IPS DF 4.7 (cell line): ENCODE measurements at regions not wholly inside any gene's neighbourhood (a gene's known extent, or its start where the extent isn't known, plus 50 kb on each side); places are given as distances from the start of the nearest gene placed in this dataset.
"Not testable (repeated sequence)": the region's sequence is repeated elsewhere in the genome, so short reads cannot be mapped to it uniquely, and the experiment has no call there.

Experiments
- DNase-seq: peaks from one replicate; pipeline ENCODE4 v3.0.0-alpha.2; 2013; ENCODE audit warnings: low spot score; ENCODE audit errors: extremely low read depth

DNA sequence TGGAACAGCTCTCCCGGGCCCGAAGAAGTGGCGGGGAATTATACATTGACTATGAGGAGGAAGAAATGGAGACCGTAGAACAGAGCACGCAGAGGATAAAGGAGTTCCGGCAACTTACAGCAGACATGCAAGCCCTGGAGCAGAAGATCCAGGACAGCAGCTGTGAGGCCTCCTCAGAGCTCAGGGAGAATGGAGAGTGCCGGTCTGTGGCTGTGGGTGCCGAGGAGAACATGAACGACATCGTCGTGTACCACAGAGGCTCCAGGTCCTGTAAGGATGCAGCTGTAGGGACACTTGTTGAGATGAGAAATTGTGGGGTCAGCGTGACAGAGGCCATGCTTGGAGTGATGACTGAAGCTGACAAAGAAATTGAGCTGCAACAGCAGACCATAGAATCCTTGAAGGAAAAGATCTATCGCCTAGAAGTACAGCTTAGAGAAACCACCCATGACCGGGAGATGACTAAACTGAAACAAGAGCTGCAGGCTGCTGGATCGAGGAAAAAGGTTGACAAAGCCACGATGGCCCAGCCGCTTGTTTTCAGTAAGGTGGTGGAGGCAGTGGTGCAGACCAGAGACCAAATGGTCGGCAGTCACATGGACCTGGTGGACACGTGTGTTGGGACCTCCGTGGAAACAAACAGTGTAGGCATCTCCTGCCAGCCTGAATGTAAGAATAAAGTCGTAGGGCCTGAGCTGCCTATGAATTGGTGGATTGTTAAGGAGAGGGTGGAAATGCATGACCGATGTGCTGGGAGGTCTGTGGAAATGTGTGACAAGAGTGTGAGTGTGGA is 129.5 kb upstream of the DMRT1 start:
- no peak for DNase-seq

DNA sequence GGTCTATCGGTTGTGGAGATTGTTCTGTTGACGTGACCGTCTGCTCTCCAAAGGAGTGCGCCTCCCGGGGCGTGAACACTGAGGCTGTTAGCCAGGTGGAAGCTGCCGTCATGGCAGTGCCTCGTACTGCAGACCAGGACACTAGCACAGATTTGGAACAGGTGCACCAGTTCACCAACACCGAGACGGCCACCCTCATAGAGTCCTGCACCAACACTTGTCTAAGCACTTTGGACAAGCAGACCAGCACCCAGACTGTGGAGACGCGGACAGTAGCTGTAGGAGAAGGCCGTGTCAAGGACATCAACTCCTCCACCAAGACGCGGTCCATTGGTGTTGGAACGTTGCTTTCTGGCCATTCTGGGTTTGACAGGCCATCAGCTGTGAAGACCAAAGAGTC is 128.9 kb upstream of the DMRT1 start:
- no peak for DNase-seq

DNA sequence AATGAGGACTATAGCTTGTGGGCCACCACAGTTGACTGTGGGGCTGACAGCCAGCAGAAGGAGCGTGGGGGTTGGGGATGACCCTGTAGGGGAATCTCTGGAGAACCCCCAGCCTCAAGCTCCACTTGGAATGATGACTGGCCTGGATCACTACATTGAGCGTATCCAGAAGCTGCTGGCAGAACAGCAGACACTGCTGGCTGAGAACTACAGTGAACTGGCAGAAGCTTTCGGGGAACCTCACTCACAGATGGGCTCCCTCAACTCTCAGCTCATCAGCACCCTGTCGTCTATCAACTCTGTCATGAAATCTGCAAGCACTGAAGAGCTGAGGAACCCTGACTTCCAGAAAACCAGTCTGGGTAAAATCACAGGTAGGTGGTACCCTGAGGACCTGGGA is 128.4 kb upstream of the DMRT1 start:
- no peak for DNase-seq

DNA sequence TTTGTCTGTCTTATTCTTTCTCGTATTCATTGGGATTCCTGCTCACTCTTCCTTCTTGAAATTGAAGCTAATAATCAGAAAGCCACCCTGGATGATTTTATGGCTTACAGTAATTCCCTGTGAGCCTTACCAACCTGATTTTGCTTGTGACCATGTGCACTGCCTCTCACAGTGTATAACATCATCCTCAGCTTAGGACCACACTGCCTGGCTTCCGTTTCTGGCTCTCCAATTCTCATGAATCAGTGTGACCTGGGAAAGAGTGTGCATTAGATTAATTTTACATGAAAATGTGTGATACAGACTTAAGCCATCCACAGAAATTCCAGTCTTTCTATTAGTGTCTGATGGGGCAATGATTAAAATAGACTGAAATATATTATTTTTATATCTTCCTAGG is 126.8 kb upstream of the DMRT1 start:
- no peak for DNase-seq

DNA sequence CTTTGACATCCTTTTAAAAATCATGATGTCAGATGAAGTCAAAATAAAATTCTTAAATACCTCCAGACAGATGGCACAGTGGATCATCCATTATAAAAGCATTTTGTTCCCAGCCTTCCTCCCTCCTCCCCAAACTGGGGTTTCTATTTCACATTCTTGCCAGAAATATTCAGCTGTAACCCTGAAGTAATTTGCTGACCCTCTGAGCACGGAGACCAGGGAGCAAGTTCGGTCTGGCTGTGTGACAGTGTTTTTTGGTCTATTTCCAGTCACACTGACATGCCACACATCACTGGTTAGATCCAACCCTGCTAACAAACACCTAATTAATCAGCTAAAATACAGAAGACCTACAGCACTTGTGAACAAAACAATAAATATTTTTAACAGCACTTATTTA is 126.2 kb upstream of the DMRT1 start:
- DNase-seq, result no peak

DNA sequence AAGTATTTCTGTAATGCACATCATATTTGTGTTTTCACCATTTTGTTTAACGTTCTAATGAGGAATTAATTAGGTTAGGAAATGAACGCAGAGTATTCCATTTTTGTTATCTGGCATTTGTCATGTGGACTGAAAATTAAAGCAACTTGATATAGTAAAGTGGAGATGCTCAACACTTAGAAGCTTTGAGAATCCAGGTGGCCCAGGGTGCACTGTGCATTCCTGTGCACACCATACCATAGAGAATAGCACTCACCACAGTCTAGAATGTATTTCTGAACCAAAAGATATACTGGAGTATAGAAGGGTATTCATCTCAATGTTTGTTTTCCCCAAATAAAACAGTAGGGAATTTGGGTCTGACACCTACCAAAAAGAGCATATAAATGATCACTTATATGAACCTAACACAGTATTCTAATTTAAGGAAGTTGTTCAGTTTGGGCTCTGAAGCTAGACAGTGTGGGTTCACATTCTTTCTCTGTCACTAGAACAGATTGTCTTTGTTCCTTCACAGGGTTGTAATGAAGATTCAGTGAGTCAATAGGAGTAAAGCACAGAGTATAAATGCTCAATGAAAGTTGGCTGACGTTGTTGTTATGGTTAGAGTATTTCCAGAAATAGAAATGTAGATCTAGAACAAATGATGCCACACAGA is 125.6 kb upstream of the DMRT1 start:
- no peak for DNase-seq

DNA sequence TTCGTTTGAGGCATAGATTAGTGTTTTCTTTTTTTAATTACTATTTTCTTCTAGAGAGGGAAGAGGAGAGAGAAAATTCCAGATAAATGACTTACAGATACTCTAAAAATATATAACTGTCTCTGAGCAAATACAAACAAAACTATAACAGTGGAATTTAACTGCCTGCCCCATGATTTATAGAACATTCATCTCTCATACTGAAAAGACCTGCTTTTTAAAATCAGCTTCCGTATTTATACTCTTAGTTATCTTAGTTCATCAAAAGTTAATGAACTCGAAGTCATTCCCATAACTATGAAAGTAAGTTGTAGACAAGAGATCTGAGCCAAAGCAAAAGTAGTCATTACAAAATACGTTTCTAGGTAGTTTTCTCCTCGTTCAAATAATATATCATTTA is 123.8 kb upstream of the DMRT1 start:
- no peak for DNase-seq

DNA sequence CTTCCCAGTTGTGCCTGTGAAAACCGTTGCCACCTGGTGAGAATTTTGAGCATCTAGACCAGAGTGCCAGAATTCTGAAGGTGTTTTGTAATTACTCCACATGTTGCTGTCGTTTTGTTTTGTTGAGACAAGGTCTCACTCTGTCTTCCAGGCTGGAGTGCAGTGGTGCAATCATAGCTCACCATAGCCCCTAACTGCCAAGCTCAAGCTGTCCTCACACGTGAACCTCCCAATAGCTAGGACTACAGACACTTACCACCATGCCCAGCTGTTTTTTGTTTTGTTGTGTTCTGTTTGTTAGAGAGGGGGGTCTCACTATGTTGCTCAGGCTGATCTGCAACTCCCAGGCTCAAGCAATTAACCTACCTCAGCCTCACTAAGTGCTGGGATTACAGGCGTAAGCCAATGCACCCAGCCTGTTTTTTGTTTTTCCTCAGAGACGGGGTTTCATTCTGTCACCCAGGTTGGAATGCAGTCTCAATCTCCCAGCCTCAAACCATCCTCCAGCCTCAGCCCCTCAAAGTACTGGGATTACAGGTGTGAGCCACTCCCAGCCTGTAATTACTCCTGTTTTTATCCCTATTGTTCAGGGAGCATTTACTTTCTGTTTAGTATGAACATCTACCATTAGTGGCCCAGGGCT is 121.1 kb upstream of the DMRT1 start:
- no peak for DNase-seq

DNA sequence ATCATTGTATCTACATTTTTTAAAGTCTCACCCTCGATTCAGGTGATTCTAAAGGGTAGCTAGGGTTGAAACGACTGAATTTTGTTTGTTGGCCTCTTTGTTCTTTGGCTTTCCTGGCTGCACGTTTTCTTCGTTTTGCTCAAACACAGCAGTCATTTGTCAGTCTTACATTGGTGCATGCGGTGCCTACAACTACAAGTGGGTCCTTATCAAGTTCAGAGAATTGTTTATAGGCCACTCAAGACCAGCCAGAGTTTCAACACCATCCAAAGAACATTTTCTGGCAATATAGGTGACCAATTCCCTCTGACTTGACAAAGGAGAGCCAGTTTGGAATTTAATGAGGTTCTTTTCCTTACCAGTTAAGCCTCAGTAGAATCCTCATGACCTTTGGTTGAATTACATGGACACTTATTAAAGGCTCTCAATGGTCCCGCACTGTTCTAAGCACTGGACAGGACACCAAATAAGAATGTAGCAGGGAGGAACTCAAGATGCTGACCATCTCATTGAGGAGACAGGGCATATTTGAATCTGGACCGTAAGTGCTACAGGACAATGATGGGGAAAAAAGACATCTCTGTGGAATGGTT is 119.0 kb upstream of the DMRT1 start:
- no peak for DNase-seq

DNA sequence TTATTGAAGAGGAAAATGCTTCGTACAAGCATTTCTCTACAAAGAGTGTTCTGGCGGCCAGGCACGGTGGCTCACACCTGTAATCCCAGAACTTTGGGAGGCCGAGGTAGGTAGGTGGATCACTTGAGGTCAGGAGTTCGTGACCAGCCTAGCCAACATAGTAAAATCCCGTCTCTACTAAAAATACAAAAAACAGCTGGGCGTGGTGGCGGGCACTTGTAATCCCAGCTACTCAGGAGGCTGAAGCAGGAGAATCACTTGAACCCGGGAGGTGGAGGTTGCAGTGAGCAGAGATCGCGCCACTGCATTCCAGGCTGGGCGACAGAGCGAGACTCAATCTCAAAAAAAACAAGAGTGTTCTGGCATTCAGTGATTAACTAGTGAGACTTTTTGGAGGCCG is 117.0 kb upstream of the DMRT1 start:
- DNase-seq, result not testable (repeated sequence)

DNA sequence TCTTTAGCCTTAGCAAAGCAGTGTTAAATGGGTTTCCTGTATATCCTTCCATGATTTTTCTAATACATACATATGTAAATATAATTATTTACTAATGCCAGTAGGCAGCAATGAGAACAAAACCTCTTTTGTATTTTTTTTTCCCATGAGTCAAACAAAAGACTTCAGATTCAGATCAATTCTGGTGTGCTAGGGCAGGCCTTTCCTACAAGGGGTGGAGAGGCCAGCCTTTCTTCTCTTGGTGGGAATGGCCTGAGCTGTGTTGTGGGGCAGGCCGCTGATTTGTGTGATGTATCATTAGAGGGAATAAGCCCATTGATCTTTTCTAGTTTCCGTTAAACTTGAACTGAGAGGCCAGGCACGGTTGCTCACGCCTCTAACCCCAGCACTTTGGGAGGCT is 115.5 kb upstream of the DMRT1 start:
- DNase-seq, result no peak

DNA sequence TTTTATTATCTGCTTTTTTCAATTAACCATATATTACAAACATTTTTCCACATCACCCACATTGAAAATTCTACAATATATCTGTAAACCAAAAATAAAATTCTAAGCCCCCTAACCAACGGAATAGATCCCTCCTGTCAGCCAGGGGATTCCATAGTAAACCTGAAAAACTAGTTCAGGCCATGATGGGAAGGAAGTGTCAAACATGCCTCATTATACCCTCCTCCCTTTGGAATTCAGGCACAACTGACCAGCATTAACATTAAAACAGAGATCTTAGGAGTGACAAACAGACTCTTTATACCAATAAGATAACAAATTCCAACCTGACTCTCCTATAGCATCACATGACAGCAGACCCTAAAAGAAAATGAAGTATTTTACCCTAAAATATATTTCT is 113.7 kb upstream of the DMRT1 start:
- peak; percentile 46 for DNase-seq

DNA sequence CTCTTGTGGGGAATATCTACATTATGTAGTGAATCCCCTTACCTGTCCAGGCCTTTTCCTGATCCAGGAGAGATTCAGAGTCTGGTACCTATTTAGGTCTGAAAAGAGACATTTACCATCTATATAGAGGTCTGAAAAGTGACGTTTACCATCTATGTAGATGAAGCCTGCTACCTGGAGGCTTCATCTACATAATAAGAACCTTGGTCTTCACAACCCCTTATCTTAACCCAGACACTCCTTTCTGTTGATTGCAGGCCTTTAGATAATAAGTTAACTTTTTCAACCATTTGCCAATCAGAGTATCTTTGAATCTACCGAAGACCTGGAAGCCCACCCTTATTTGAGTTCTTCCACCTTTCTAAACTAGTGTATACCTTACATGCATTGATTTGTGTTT is 113.0 kb upstream of the DMRT1 start:
- no peak for DNase-seq

DNA sequence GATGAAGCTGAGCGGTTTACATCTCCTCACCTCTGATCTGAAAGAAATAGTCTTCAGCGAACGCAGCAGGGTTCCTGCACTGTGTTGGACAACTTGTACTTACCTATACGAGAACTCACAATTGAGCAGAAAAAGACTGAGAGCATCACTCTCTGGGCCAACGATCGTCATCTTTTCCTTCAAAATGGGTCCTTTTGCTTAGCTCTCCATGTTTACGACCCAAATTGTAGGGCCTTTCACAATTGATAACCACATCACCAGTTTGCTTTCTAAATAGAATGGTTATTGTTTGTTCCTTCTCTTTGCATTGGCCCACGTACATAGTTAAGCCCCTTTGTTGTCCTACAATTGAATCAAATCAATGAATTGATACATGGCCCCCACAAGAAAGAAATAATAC is 110.0 kb upstream of the DMRT1 start:
- DNase-seq, result no peak

DNA sequence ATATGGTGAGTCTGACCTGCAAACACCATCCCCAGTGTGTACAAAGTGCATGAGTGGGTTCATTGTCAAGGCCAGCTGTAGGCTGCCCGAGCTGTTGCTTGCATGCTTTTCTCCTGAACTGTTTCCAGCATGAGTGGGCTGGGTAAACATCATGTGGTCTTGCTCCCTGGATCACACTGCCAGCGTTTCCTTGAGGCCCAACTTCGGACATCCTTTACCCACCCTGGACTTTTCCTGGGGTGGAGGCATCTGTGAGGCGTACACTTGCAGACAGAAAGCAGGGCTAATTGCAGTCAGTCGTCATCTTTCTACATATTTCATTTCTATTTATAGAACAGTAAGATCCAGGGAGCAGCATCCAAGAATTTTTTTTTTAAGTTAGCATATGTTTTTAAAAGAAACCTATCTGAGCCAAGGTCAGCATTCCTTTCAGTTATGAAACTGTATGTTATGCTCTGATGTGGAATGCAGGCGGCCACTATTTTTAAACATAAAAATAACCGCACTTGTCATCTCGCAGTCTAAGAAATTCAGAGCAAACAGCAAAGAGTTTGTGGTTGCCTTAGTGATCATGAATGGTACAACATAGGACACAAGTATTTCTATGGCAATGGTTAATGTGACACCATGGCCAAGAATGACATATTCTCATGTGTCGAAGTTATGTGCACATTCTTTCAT is 106.5 kb upstream of the DMRT1 start:
- no peak for DNase-seq

DNA sequence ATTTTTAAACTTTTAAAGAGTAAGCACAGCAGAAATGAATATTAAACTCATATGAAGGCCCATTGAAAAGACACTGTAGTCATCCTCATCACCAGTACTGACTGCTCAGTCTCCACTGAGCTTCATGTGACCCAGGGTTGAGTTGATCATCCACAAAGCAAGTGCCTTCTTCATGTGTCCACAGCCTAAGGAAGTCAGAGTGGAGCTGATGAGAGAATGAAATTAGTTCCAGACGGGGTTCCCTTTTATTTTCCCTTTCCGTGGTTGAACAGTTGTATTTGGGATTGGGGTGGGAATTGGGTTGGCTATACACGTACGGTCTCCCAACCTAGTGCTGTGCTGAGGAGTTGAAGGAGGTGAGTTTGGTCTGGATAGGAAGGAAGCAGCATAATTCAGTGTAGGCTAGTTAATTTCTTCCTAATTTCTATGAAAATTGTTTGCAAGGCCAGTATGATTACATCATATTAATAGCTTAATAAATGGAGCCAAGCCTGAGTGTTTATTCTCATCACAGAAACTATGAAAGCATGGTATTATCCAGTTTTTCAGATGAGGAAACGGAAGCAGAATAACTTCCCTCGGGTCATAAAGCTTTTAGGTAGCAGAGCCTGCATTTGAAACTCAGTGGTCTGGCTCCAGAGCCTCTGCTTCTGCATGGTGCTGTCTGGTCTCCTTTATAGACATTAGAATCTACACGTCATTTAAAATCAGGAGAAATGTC is 103.9 kb upstream of the DMRT1 start:
- DNase-seq, result no peak

DNA sequence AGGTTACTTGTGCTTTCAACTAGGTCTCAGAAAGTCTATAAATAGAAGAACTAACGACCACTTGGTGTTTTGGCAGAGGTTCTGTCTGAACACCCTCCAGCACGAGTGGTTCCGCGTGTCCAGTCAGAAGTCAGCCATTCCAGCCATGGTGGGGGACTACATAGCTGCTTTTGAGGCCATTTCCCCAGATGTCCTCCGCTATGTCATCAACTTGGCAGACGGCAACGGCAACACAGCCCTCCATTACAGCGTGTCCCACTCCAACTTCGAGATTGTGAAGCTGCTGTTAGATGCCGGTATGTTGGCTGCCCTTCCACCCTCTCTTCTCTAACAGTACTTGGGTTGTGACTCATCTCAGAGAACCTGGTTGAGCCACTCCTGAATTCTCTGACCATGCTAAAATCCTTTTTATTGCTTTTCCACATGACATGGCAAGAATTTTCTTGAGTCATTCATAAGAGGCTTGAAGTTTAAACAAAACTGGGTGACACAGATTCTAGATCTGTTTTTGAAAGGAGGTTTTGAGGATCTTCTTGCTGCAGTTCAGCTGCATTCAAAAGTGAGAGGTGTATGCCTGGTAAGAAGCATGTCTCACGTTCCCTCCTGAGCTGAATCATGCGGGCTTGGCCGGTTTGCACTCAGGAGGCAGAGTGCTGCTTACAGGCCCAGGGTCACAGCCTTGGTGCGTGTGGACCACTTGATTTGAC is 103.1 kb upstream of the DMRT1 start:
- no peak for DNase-seq

DNA sequence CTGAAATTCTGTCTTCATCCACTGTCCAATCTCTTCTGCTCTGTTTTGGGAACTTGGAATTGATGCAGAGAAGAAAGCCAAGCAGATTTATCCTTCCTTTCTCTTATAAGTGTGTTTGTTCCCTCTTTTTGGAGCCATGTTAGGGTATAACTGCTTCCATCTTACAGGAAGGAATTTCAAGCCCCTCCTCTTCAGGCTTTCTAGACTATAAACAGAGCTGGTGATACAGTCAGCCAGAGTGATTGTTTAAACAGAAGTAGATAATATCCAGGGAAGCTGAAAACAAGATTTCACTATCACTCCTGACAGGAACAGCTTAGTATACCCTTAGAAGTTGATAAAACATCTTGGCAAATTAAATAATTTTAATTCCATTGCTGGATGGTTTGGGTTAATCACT is 102.1 kb upstream of the DMRT1 start:
- no peak for DNase-seq

DNA sequence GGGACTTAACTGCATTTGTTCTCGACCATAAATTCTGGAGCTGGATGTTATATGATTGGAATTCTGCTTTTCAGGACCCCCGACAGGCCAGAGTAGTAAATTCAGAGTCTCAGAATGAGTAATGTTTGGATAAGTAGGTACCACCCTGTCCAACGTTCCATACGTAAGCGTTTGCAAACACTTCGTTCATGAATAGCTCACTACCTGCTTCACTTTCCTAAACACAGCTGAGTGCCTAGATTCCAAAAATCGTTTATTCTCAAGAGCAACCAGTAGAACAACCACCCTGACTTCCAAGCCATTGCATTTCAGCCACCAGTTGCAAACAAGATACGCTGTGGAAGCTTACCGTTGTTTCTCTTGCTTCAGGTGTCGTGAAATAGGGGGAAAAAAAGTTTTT is 101.3 kb upstream of the DMRT1 start:
- DNase-seq, result no peak

DNA sequence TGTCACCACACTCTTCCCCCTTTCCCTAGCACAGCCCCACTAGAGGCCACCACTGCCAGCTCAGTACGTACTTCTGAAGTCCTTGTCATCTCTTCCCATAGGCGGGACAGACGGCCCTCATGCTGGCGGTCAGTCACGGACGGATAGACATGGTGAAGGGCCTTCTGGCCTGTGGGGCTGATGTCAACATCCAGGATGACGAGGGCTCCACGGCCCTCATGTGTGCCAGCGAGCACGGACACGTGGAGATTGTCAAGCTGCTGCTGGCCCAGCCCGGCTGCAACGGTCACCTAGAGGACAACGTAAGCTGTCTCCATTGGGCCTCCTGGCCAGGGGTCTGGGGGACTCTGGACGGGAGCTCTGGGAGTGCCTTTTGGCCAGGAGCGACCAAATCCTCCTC is 99.4 kb upstream of the DMRT1 start:
- DNase-seq, result no peak
